ENCODE measurements at regions not wholly inside any gene's neighbourhood (a gene's known extent, or its start where the extent isn't known, plus 50 kb on each side); places are given as distances from the start of the nearest gene placed in this dataset.

- no peaks in the 10 kb centered on the region for H3K36me3 ChIP-seq (ENCODE audit: insufficient read depth, low read length, poor library complexity, severe bottlenecking)
- H3K4me3 ChIP-seq (ENCODE audit: low read depth, low read length, poor library complexity, severe bottlenecking) = no peak overlapping the region
- H3K4me1 ChIP-seq (ENCODE audit: insufficient read depth, low read length, poor library complexity, severe bottlenecking) = no peaks in the 10 kb centered on the region
- no peaks in the 10 kb centered on the region for H3K9me3 ChIP-seq (ENCODE audit: low read depth, low read length, poor library complexity, severe bottlenecking)
- TF ChIP-seq CTCF (conservative IDR thresholded peaks at IDR 0.05; ENCODE audit: low read depth, low read length) = no peak
- no peak for TF ChIP-seq EZH2 (IDR thresholded peaks at IDR 0.05; ENCODE audit: borderline replicate concordance, low read depth, low read length, poor library complexity, severe bottlenecking)
- BruUV-seq (replicated peaks) = no TSS peak
- POLR2A ChIA-PET (ENCODE audit: low non-redundant PET) = no interaction called here
- CTCF ChIA-PET = no interaction called here
- intact Hi-C loops (cut with micrococcal nuclease; ENCODE audit: unreplicated experiment) = no loop called here
- no peak overlapping the region for H3K27ac ChIP-seq (ENCODE audit: low read depth, low read length, poor library complexity, severe bottlenecking)
- DNase-seq (ENCODE audit: low spot score) = no peak
- H3K27me3 ChIP-seq (replicated peaks; ENCODE audit: insufficient read depth, low read depth, low read length, poor library complexity) = no peaks in the 10 kb centered on the region
Observed at GRCh38 chr11:19316434-19316833, 75.7 kb upstream of the E2F8 start.

GRCh38 chr11:19315511-19315910 is 74.8 kb upstream of the E2F8 start:
- no peak for TF ChIP-seq CTCF (conservative IDR thresholded peaks at IDR 0.05; ENCODE audit: low read depth, low read length)
- TF ChIP-seq EZH2 (IDR thresholded peaks at IDR 0.05; ENCODE audit: borderline replicate concordance, low read depth, low read length, poor library complexity, severe bottlenecking) = no peak
- Histone ChIP-seq H3K36me3 (ENCODE audit: insufficient read depth, low read length, poor library complexity, severe bottlenecking) (no peaks in the 10 kb centered on the region), H3K4me3 (ENCODE audit: low read depth, low read length, poor library complexity, severe bottlenecking) (no peak overlapping the region), H3K4me1 (ENCODE audit: insufficient read depth, low read length, poor library complexity, severe bottlenecking) (no peaks in the 10 kb centered on the region), H3K27me3 (replicated peaks; ENCODE audit: insufficient read depth, low read depth, low read length, poor library complexity) (no peaks in the 10 kb centered on the region), H3K27ac (ENCODE audit: low read depth, low read length, poor library complexity, severe bottlenecking) (no peak overlapping the region), H3K9me3 (ENCODE audit: low read depth, low read length, poor library complexity, severe bottlenecking) (no peaks in the 10 kb centered on the region)
- ChIA-PET CTCF (no interaction called here), POLR2A (ENCODE audit: low non-redundant PET) (no interaction called here)
- no peak for DNase-seq (ENCODE audit: low spot score)
- intact Hi-C loops (cut with micrococcal nuclease; ENCODE audit: unreplicated experiment) = no loop called here
- BruUV-seq (replicated peaks) = no TSS peak

- DNase-seq (ENCODE audit: low spot score) = no peak
- Histone ChIP-seq H3K27ac (ENCODE audit: low read depth, low read length, poor library complexity, severe bottlenecking) (no peak overlapping the region), H3K9me3 (ENCODE audit: low read depth, low read length, poor library complexity, severe bottlenecking) (no peaks in the 10 kb centered on the region), H3K27me3 (replicated peaks; ENCODE audit: insufficient read depth, low read depth, low read length, poor library complexity) (no peaks in the 10 kb centered on the region), H3K4me3 (ENCODE audit: low read depth, low read length, poor library complexity, severe bottlenecking) (no peak overlapping the region), H3K4me1 (ENCODE audit: insufficient read depth, low read length, poor library complexity, severe bottlenecking) (no peaks in the 10 kb centered on the region), H3K36me3 (ENCODE audit: insufficient read depth, low read length, poor library complexity, severe bottlenecking) (no peaks in the 10 kb centered on the region)
- BruUV-seq (replicated peaks) = no TSS peak
- ChIA-PET POLR2A (ENCODE audit: low non-redundant PET) (no interaction called here), CTCF (interaction anchor here (0.7 kb wide), 1 partner anchor 23 kb away, joined by 3 read pairs; no protein-coding TSS in a partner anchor)
- no peak for TF ChIP-seq CTCF (conservative IDR thresholded peaks at IDR 0.05; ENCODE audit: low read depth, low read length)
- no peak for TF ChIP-seq EZH2 (IDR thresholded peaks at IDR 0.05; ENCODE audit: borderline replicate concordance, low read depth, low read length, poor library complexity, severe bottlenecking)
- intact Hi-C loops (cut with micrococcal nuclease; ENCODE audit: unreplicated experiment) = loop anchor here (5.0 kb wide), 1 partner anchor 241 kb away; no protein-coding TSS in a partner anchor
Observed at GRCh38 chr11:19313140-19313539, 72.4 kb upstream of the E2F8 start.

All from A673 (cell line).